HUES48 (cell line): ENCODE measurements at regions not wholly inside any gene's neighbourhood (a gene's known extent, or its start where the extent isn't known, plus 50 kb on each side); places are given as distances from the start of the nearest gene placed in this dataset.
"Not testable (repeated sequence)": the region's sequence is repeated elsewhere in the genome, so short reads cannot be mapped to it uniquely, and the experiment has no call there.

Experiments
- H3K27ac ChIP-seq: one replicate; pipeline ENCODE4 v1.7.0; 2013; ENCODE audit warnings: low read depth, low read length, inconsistent platforms
- H3K27me3 ChIP-seq: 2 replicates; pipeline ENCODE4 v1.6.1; 2013; ENCODE audit warnings: mild to moderate bottlenecking, low read length; ENCODE audit not compliant: control insufficient read depth, insufficient read depth
- H3K36me3 ChIP-seq: 2 replicates; pipeline ENCODE4 v1.6.1; 2013; ENCODE audit warnings: low read length; ENCODE audit not compliant: control insufficient read depth, insufficient read depth
- H3K4me1 ChIP-seq: 2 replicates; pipeline ENCODE4 v1.6.1; 2013; ENCODE audit warnings: mild to moderate bottlenecking, low read length; ENCODE audit not compliant: control insufficient read depth, insufficient read depth
- H3K4me3 ChIP-seq: 2 replicates; pipeline ENCODE4 v1.5.1; 2013; ENCODE audit warnings: mild to moderate bottlenecking, low read depth, low read length
- H3K9ac ChIP-seq: 2 replicates; pipeline ENCODE4 v1.6.1; 2013; ENCODE audit warnings: mild to moderate bottlenecking, low read depth, low read length, moderate library complexity
- H3K9me3 ChIP-seq: 2 replicates; pipeline ENCODE4 v1.6.1; 2013; ENCODE audit warnings: low read length; ENCODE audit not compliant: control insufficient read depth, insufficient read depth

DNA sequence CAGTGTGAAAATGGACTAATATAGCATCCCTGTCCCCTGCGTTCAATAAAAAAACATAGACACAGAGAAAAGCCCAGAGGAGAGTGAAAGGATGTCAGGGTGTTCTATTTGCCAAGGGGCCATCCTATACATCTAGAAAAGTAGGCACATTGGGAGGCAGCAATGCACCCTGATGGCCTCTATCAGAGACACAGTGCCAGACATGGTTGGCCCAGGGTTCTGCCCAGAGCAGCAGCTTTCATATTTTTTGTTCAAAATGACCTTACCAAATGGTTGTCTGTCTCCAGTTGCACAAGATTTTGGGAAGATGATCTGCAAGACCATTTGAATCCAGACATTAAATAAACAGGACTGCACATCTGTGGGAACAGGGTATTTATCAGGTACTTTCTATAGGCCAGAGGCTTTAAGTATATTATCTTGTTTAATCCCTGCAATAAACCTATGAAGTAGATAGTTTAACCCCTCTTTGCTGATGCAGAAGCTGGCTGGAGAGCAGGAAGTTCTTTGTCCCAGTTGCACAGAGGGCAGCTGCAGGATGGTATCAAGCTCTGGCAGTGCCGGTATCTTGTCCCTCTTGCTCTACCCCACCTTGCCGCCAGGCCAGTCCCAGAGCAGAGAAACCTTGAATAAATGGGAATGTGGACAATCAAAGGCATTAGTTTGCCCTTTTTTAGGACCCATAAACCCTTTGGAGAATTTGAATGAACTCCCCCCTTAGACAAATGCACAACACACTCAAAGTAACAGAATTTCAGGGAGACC, 171.8 kb upstream of the PWP1 start:
- Histone ChIP-seq H3K4me1 (no peaks in the 10 kb centered on the region; the same call in 1 of the 2 replicates), H3K27ac (no peak overlapping the region), H3K9me3 (no peaks in the 10 kb centered on the region), H3K9ac (no peak overlapping the region), H3K27me3 (no peaks in the 10 kb centered on the region), H3K4me3 (no peak overlapping the region), H3K36me3 (no peaks in the 10 kb centered on the region)

DNA sequence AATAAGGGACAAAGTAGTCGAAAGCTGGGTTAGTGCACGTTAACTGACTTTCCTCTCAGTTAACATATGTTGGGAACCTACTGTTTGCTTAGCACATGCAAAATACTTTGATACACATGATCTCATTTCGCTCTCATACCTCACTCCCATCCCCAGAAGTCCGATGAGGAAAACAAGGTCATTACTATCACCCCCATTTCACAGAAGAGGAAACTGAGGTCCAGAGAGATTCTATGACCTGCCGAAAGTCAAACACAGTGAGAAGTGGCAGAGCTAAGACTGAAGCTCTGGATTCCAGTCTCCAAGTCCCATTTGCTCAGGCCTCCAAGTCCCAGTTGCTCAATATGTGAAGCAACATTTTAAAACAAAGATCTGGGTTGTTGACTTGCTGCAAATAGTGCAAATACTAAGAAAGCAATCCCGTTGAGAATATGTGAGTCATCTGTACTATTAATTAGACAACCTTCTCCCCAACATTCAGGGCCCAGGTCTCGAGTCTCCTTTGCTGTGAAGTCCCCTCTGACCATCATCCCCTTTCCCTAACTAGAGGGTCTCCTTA, 170.6 kb upstream of the PWP1 start:
- no peak overlapping the region for H3K4me3 ChIP-seq
- no peak overlapping the region for H3K9ac ChIP-seq
- H3K9me3 ChIP-seq = no peaks in the 10 kb centered on the region
- H3K27ac ChIP-seq = no peak overlapping the region
- no peaks in the 10 kb centered on the region; the same call in 1 of the 2 replicates for H3K4me1 ChIP-seq
- H3K36me3 ChIP-seq = no peaks in the 10 kb centered on the region
- H3K27me3 ChIP-seq = no peaks in the 10 kb centered on the region

DNA sequence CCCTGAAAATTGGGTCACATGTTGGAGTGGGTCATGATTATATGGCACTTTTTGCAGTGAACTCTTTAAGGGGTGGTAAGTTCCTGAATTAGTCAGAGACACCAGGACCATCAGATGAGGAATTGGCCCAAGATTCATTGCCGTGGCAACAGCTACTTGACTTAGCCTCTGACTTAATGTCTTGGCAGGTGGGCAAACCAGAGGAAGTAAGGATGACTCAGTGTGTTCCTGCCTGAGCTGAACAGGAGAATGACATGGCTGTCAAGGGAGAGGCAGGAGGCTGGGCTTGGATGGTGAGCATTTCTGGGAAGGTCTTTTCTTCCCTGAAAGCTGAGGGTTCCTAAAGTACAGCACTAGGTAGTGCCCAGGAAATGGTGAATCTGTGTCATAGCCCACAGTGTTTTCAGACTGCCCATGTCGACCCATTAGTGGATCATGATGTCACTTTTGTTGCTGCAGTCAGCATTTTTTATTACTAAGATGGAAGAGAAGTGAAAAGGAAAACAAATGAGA, 170.1 kb upstream of the PWP1 start:
- no peak overlapping the region for H3K9ac ChIP-seq
- no peak overlapping the region for H3K27ac ChIP-seq

DNA sequence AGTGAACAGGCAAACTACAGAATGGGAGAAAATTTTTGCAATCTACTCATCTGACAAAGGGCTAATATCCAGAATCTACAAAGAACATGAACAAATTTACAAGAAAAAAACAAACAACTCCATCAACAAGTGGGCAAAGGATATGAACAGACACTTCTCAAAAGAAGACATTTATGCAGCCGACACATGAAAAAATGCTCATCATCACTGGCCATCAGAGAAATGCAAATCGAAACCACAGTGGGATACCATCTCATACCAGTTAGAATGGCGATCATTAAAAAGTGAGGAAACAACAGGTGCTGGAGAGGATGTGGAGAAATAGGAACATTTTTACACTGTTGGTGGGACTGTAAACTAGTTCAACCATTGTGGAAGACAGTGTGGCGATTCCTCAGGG, 167.8 kb upstream of the PWP1 start:
- H3K27me3 ChIP-seq, H3K36me3 ChIP-seq, H3K27ac ChIP-seq, H3K9ac ChIP-seq, H3K4me1 ChIP-seq, H3K9me3 ChIP-seq, H3K4me3 ChIP-seq: not testable (repeated sequence)

More for the DNA sequence above, 170.1 kb upstream of the PWP1 start:
- Histone ChIP-seq H3K4me3 (no peak overlapping the region), H3K4me1 (no peaks in the 10 kb centered on the region; the same call in 1 of the 2 replicates), H3K36me3 (no peaks in the 10 kb centered on the region), H3K9me3 (no peaks in the 10 kb centered on the region), H3K27me3 (no peaks in the 10 kb centered on the region)

DNA sequence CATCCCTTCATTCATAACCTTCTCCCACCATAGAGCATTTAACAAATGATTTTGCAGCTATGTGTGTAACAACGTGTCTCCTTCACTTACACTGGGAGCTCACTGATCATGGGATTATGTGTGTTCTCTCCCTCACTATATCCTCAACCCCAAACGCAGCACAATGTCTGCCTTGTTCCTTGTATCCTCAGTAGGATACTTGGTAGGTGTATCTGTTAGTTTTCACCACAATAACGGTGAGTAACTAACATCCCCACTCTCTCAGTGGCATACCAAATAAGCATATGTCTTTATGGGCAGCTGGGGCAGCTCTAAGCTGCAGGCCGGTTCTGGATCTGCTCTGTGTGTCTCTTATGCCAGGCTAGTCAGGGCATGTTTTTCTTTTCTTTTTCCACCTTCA, 166.7 kb upstream of the PWP1 start:
- Histone ChIP-seq H3K27me3 (no peaks in the 10 kb centered on the region), H3K4me1 (no peaks in the 10 kb centered on the region; the same call in 1 of the 2 replicates), H3K36me3 (no peaks in the 10 kb centered on the region), H3K9ac (no peak overlapping the region), H3K27ac (no peak overlapping the region), H3K9me3 (no peaks in the 10 kb centered on the region), H3K4me3 (no peak overlapping the region)

DNA sequence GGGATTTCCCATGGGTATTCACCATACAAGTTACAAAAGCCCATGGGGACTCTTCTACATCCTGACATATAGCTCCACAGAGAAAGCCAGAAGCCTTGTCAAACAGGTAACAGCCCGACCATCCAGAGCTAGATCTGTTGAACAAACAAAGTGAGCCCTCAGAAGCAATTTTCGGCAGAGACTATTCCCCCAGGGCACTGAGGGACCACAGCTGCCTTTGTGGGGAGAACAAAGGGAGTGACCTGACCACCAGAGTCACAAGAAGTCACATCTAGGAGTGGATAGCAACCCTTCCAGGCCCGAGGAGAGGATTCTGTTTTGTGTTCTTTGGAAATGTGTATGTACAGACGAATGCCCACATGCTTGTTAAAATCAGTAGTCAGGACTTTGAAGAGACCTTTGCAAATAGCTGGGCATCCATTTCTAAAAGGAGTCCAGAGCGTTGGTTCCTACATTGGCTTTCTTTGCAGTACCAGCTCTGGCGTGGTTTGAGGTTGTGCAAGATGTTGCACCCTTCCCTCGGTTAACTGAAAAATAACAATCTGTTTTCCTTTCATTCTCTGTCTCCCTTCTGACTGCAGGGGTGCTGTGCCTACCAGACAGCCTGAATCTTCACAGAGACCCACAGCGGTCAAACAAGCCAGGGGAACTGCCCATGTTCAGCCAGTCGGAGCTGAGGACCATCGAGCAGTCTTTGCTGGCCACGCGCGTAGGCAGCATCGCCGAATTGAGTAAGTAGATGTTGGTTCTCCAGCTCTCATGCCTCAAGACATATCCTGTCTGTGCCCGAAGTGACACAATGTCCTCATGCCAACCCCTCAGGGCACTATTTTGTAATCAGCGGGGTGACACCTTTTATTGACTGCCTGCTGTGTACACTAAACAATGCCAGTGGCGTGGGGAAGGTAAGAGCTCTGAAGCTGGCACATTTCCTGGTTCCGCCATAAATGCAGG, 165.4 kb upstream of the PWP1 start:
- H3K36me3 ChIP-seq = no peaks in the 10 kb centered on the region
- no peak overlapping the region for H3K9ac ChIP-seq
- no peaks in the 10 kb centered on the region; the same call in 1 of the 2 replicates for H3K4me1 ChIP-seq
- no peak overlapping the region for H3K4me3 ChIP-seq
- H3K27me3 ChIP-seq = no peaks in the 10 kb centered on the region
- H3K27ac ChIP-seq = no peak overlapping the region
- no peaks in the 10 kb centered on the region for H3K9me3 ChIP-seq

DNA sequence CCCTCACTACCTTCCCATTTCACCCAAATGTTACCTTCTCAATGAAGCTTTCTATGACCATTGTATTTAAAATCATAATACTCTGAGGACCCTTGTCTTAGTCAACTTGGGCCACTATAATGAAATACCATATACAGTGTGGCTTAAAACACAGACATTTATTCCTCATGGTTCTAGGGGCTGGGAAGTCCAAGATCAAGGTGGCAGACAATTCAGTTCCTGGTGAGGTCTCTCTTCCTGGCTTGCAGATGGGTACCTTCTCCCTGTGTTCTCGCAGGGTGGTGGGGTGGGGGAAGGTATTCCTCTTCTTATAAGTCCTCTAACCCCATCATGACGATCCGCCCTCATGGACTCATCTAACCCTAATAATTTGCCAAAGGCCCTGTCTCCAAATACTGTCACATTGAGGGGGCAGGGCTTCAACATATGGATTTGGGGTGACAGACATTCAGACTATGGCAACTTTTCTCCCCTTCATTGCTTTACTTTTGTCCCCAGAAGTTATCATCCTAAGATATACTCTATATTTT, 163.7 kb upstream of the PWP1 start:
- Histone ChIP-seq H3K36me3 (no peaks in the 10 kb centered on the region), H3K27me3 (no peaks in the 10 kb centered on the region), H3K27ac (no peak overlapping the region), H3K9me3 (no peaks in the 10 kb centered on the region), H3K4me3 (no peak overlapping the region), H3K4me1 (no peaks in the 10 kb centered on the region), H3K9ac (no peak overlapping the region)

DNA sequence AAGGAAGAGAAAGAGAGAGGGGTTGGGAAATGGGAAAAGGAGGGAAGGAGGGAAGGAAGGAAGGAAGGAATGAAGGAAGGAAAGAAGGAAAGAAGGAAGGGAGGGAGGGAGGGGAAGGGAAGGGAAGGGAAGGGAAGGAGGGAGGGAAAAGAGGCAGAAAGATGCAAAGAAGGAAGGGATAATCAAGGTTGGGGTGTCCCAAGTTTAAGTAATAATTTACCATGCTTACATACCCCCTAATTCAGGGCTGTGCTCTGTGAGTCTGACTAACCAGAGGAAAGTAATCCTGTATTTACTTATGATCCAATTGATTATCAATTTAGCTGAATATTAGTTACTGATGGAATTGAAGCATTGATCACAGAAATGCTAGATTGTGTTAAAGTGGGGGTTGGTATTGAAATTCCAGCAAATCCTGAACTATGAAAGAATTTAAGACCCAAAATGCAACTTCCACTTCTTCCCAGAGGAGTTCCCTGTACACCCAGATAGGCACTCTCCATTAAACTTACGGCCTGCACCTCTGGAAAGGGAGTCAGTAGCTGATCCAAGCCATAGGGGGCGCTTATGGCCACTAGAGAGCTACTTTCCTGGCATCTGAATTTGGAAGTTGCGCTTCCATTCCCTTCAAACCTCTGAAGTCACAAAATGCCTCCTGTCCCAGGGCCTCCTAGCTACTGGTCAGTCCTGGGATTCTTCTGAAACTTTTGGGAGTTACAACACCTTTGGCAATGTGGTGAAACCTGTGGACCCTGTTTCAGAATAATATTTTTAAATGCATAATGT, 162.7 kb upstream of the PWP1 start:
- H3K36me3 ChIP-seq = no peaks in the 10 kb centered on the region

DNA sequence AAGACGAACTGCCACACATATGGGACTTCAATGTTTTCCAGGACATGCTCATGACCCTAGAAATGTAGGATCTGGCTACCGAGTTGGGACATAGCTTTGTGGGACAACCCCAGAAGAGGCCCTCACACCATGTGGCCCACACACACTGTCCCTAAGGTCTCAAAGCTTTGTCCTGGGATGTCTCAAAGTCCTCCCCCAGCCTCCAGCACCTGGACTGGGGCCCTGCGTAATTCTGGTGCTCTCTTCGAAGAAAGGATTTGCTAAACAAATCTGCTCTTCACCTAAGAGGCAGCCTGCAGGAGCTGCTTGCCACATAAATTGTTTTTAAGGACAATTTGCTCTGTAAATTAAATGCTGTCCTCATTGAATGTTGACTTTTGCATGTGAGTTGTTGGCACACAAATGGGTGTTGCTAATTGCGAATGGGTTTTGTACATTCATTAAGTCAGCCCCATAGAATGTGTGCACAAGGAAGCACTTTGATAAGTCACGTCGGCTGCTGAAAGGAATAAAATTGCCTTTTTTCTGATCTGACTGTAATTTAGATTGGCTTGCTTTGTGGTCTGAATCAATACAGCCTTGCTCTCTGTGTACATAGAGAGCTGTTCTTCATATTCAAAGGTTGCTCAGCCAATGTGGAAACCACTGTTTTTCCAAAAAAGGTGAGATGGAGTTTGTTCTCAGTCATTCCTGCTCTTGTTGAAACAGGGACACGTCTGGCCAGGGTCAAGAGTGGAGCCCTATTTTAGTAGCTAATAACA, 161.6 kb upstream of the PWP1 start:
- no peak overlapping the region for H3K4me3 ChIP-seq
- H3K9me3 ChIP-seq = no peaks in the 10 kb centered on the region
- no peaks in the 10 kb centered on the region for H3K36me3 ChIP-seq
- no peak overlapping the region for H3K27ac ChIP-seq
- no peak overlapping the region for H3K9ac ChIP-seq
- H3K4me1 ChIP-seq = no peaks in the 10 kb centered on the region
- H3K27me3 ChIP-seq = no peaks in the 10 kb centered on the region

More for the DNA sequence above, 162.7 kb upstream of the PWP1 start:
- no peaks in the 10 kb centered on the region for H3K4me1 ChIP-seq
- H3K9me3 ChIP-seq = no peaks in the 10 kb centered on the region
- no peaks in the 10 kb centered on the region for H3K27me3 ChIP-seq
- no peak overlapping the region for H3K27ac ChIP-seq
- H3K4me3 ChIP-seq = no peak overlapping the region
- H3K9ac ChIP-seq = no peak overlapping the region
